ENCODE measurements at regions not wholly inside any gene's neighbourhood (a gene's known extent, or its start where the extent isn't known, plus 50 kb on each side); places are given as distances from the start of the nearest gene placed in this dataset.

GRCh38 chr7:96837593-96837992 is 127.9 kb upstream of the SEM1 start:
- TF ChIP-seq CTCF (IDR thresholded peaks at IDR 0.05) (no peak), POLR2A (IDR thresholded peaks at IDR 0.05) (no peak)
